A673 (cell line): ENCODE measurements at regions not wholly inside any gene's neighbourhood (a gene's known extent, or its start where the extent isn't known, plus 50 kb on each side); places are given as distances from the start of the nearest gene placed in this dataset.

Experiments used
- BruUV-seq: library from RNA; stranded (reverse); fragments of 400-500 nt; replicated peaks from 2 replicates; lab custom pipeline; 2021; lab: Mats Ljungman, UMichigan
- CTCF ChIA-PET: fragments of 300-600 bp; sonication (Branson Sonifier 250); formaldehyde crosslinking; loops from one replicate; lab custom pipeline; 2022; ENCODE audit warnings: antibody characterized with exemption; lab: Charles Lee
- POLR2A ChIA-PET: fragments of 300-600 bp; sonication (Branson Sonifier 250); formaldehyde crosslinking; loops from one replicate; lab custom pipeline; 2022; ENCODE audit warnings: antibody characterized with exemption; ENCODE audit not compliant: low non-redundant PET; lab: Charles Lee
- DNase-seq: peaks from one replicate; pipeline ENCODE4 v3.0.0-alpha.2; 2015; ENCODE audit warnings: low spot score
- H3K27ac ChIP-seq: fragments of 200-600 bp; sonication (generic); 2 replicates; pipeline ENCODE4 v1.5.1; 2016; ENCODE audit warnings: mixed run types, low read depth, mild to moderate bottlenecking, mixed read lengths, antibody characterized with exemption, low read length; ENCODE audit not compliant: poor library complexity, severe bottlenecking
- H3K27me3 ChIP-seq: fragments of 200-600 bp; sonication (generic); replicated peaks from 2 replicates; pipeline ENCODE4 v1.6.1; 2017; ENCODE audit warnings: mixed run types, low read depth, mild to moderate bottlenecking, mixed read lengths, antibody characterized with exemption, low read length; ENCODE audit not compliant: insufficient read depth, poor library complexity
- H3K36me3 ChIP-seq: fragments of 200-600 bp; sonication (generic); 2 replicates; pipeline ENCODE4 v1.6.1; 2016; ENCODE audit warnings: mixed run types, mild to moderate bottlenecking, mixed read lengths, antibody characterized with exemption, low read length; ENCODE audit not compliant: insufficient read depth, poor library complexity, severe bottlenecking
- H3K4me1 ChIP-seq: fragments of 200-600 bp; sonication (generic); 2 replicates; pipeline ENCODE4 v1.6.1; 2017; ENCODE audit warnings: mixed run types, mild to moderate bottlenecking, mixed read lengths, antibody characterized with exemption, low read length; ENCODE audit not compliant: insufficient read depth, poor library complexity, severe bottlenecking
- H3K4me3 ChIP-seq: fragments of 200-600 bp; sonication (generic); 2 replicates; pipeline ENCODE4 v1.5.1; 2016; ENCODE audit warnings: low read depth, mixed run types, mild to moderate bottlenecking, mixed read lengths, low read length; ENCODE audit not compliant: poor library complexity, severe bottlenecking
- H3K9me3 ChIP-seq: fragments of 200-600 bp; sonication (generic); 2 replicates; pipeline ENCODE4 v1.6.1; 2016; ENCODE audit warnings: mixed run types, low read depth, mild to moderate bottlenecking, mixed read lengths, antibody characterized with exemption, low read length; ENCODE audit not compliant: poor library complexity, severe bottlenecking
- EZH2 ChIP-seq: fragments of 200-600 bp; sonication (generic); IDR thresholded peaks from 2 replicates; pipeline ENCODE4 v1.6.1; 2017; ENCODE audit warnings: borderline replicate concordance, low read depth, mild to moderate bottlenecking, mixed read lengths, antibody characterized with exemption, low read length; ENCODE audit not compliant: poor library complexity, severe bottlenecking
- intact Hi-C: fragments of 100-400 bp; cut with micrococcal nuclease; formaldehyde crosslinking; loops from one replicate; pipeline ENCODE4 v1.10.0; 2022; ENCODE audit not compliant: unreplicated experiment
- TF ChIP-seq, protein P1 (sequence below): fragments of 300-800, 200-600 bp; sonication (generic); conservative IDR thresholded peaks from 2 replicates; pipeline ENCODE4 v1.5.1; 2017; ENCODE audit warnings: low read depth, mild to moderate bottlenecking, antibody characterized with exemption, low read length, moderate library complexity, mixed read lengths

DNA sequence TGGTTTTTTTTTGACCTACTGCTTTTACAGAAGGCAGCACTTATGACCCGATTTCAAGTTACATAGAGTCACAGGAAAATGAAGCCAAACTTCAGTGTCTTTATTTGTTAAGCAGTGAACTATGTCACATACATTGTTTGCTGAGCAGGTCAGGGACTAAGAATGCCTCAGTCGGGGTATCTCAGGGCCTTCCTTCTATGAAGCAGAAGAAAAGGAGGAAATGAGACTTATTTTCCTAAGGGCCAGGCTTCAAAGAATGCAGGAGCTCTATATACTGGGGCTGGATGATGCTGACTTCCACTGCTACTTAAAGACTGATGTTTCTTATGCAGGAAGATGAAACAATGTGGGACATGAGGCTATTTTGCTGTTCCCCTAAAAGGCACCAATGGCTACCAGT lies 558.4 kb upstream of the IGFBP7 start:
- Histone ChIP-seq H3K36me3 (no peaks in the 10 kb centered on the region), H3K27ac (no peak overlapping the region), H3K4me3 (no peak overlapping the region), H3K4me1 (no peaks in the 10 kb centered on the region), H3K27me3 (no peaks in the 10 kb centered on the region), H3K9me3 (no peaks in the 10 kb centered on the region)
- no TSS peak for BruUV-seq
- intact Hi-C loops, result no loop called here
- CTCF ChIA-PET, result no interaction called here
- POLR2A ChIA-PET, result no interaction called here
- TF ChIP-seq EZH2, result no peak
- TF ChIP-seq, protein P1, sequence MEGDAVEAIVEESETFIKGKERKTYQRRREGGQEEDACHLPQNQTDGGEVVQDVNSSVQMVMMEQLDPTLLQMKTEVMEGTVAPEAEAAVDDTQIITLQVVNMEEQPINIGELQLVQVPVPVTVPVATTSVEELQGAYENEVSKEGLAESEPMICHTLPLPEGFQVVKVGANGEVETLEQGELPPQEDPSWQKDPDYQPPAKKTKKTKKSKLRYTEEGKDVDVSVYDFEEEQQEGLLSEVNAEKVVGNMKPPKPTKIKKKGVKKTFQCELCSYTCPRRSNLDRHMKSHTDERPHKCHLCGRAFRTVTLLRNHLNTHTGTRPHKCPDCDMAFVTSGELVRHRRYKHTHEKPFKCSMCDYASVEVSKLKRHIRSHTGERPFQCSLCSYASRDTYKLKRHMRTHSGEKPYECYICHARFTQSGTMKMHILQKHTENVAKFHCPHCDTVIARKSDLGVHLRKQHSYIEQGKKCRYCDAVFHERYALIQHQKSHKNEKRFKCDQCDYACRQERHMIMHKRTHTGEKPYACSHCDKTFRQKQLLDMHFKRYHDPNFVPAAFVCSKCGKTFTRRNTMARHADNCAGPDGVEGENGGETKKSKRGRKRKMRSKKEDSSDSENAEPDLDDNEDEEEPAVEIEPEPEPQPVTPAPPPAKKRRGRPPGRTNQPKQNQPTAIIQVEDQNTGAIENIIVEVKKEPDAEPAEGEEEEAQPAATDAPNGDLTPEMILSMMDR, result no peak
- DNase-seq, result no peak

DNA sequence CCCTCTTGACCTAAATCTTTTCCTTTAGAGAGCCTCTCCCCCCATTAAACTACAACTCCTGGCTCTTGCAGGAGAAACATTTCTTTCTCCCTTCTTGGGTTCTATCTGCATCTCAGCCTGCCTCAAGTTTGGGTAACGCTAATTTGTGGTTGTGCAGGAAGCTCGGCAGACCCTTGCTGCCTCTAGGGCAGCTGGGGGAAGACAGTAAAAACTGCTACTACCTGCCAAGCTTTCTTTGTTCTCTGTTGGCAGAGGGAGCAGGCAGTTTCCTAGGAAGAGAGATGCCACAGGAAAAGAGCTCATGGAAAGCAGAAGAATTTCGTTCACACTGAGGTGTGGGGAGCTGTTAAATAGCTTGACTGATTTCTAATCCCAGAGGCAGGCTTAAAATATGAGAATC lies 555.6 kb upstream of the IGFBP7 start:
- no peaks in the 10 kb centered on the region for H3K9me3 ChIP-seq
- H3K27ac ChIP-seq, result no peak overlapping the region
- BruUV-seq, result no TSS peak
- POLR2A ChIA-PET, result no interaction called here
- intact Hi-C loops, result no loop called here
- CTCF ChIA-PET, result no interaction called here
- TF ChIP-seq, protein P1, result no peak
- TF ChIP-seq EZH2, result no peak
- no peak for DNase-seq
- no peak overlapping the region for H3K4me3 ChIP-seq
- no peaks in the 10 kb centered on the region for H3K27me3 ChIP-seq
- no peaks in the 10 kb centered on the region for H3K4me1 ChIP-seq
- H3K36me3 ChIP-seq, result no peaks in the 10 kb centered on the region

DNA sequence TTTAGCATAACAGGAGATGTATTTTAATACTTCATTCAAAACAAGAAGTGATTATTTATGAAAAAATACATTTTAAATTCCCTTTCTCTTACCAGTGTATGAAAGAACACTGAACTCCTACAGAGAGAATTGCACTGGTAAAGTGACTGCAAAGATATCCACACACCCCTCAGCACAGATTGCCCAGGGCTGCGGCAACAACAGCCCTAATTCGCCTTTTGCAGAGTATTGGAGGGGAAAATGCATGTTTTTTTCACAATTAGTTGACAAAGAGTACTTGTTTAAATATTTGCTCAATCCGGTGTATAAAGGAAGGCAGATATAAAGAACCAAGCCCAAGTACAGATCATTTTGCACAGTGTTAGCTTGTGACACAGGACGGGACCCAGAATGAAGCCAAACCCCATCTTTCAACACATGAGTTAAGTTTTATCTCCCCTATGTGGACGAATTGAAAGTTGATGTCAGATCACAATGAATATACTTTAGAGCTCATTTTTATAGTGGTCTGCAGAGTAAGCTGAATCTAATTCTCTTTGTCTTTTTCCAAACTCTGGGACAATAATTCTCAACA lies 551.4 kb upstream of the IGFBP7 start:
- no peak for TF ChIP-seq EZH2
- TF ChIP-seq, protein P1, result no peak
- DNase-seq, result no peak
- H3K27ac ChIP-seq, result no peak overlapping the region
- ChIA-PET POLR2A (no interaction called here), CTCF (no interaction called here)
- H3K36me3 ChIP-seq, result no peaks in the 10 kb centered on the region
- H3K4me3 ChIP-seq, result no peak overlapping the region
- H3K4me1 ChIP-seq, result no peaks in the 10 kb centered on the region
- intact Hi-C loops, result no loop called here
- H3K9me3 ChIP-seq, result no peaks in the 10 kb centered on the region
- H3K27me3 ChIP-seq, result no peaks in the 10 kb centered on the region
- BruUV-seq, result no TSS peak
